GM21737 (cell line): ENCODE measurements at regions not wholly inside any gene's neighbourhood (a gene's known extent, or its start where the extent isn't known, plus 50 kb on each side); places are given as distances from the start of the nearest gene placed in this dataset.
"Not testable (repeated sequence)": the region's sequence is repeated elsewhere in the genome, so short reads cannot be mapped to it uniquely, and the experiment has no call there.

Experiments used
- ATAC-seq: cut with Tn5 transposase; IDR thresholded peaks from one replicate; pipeline ENCODE4 v1.9.1; 2021; ENCODE audit warnings: mild to moderate bottlenecking, moderate library complexity; ENCODE audit not compliant: unreplicated experiment

GRCh38 chr16:75836347-75837010, 110.2 kb upstream of the CPHXL start:
- ATAC-seq = no peak

GRCh38 chr16:75837264-75837663, 111.0 kb upstream of the CPHXL start:
- ATAC-seq = no peak

GRCh38 chr16:75837681-75838080, 111.4 kb upstream of the CPHXL start:
- ATAC-seq = no peak

GRCh38 chr16:75841517-75841916, 115.2 kb upstream of the CPHXL start:
- no peak for ATAC-seq

GRCh38 chr16:75847172-75847571, 120.9 kb upstream of the CPHXL start:
- no peak for ATAC-seq

- ATAC-seq = no peak
Measured at GRCh38 chr16:75854152-75854551, 127.9 kb upstream of the CPHXL start.

GRCh38 chr16:75860326-75861053, 134.2 kb upstream of the CPHXL start:
- ATAC-seq = no peak

GRCh38 chr16:75861311-75862097, 135.2 kb upstream of the CPHXL start:
- ATAC-seq = no peak

- ATAC-seq = no peak
Measured at GRCh38 chr16:75862098-75862386, 135.8 kb upstream of the CPHXL start.

GRCh38 chr16:75864243-75864642, 138.0 kb upstream of the CPHXL start:
- ATAC-seq = no peak

- ATAC-seq = no peak
Measured at GRCh38 chr16:75865736-75866135, 139.4 kb upstream of the CPHXL start.

- no peak for ATAC-seq
Measured at GRCh38 chr16:75868636-75869632, 142.6 kb upstream of the CPHXL start.

- ATAC-seq = not testable (repeated sequence)
Measured at GRCh38 chr16:75881280-75881679, 155.0 kb upstream of the CPHXL start.

- no peak for ATAC-seq
Measured at GRCh38 chr16:75899163-75899562, 172.9 kb upstream of the CPHXL start.

- no peak for ATAC-seq
Measured at GRCh38 chr16:75908331-75909117, 182.2 kb upstream of the CPHXL start.

- ATAC-seq = no peak
Measured at GRCh38 chr16:75909746-75910145, 183.5 kb upstream of the CPHXL start.

GRCh38 chr16:75911896-75912295, 185.6 kb upstream of the CPHXL start:
- no peak for ATAC-seq

- ATAC-seq = no peak
Measured at GRCh38 chr16:75913958-75914357, 187.7 kb upstream of the CPHXL start.

- no peak for ATAC-seq
Measured at GRCh38 chr16:75916451-75916850, 190.2 kb upstream of the CPHXL start.

- ATAC-seq = no peak
Measured at GRCh38 chr16:75918109-75918508, 191.8 kb upstream of the CPHXL start.
